Cardiac fibroblast (primary cell): ENCODE measurements at regions not wholly inside any gene's neighbourhood (a gene's known extent, or its start where the extent isn't known, plus 50 kb on each side); places are given as distances from the start of the nearest gene placed in this dataset.
"Not testable (repeated sequence)": the region's sequence is repeated elsewhere in the genome, so short reads cannot be mapped to it uniquely, and the experiment has no call there.

ENCODE experiments used
- DNase-seq, 2 donors: peaks; one replicate each; pipeline versions ENCODE4 v3.0.0 to v3.0.0-alpha.2; 2010; ENCODE audit warnings: low read depth in 2 of 2
- H3K4me3 ChIP-seq, 2 donors: replicated peaks in 1 of 2; 1 replicate in 1 of 2; 2 replicates in 1 of 2; pipeline ENCODE4 v1.5.1; 2011; ENCODE audit warnings: low read depth in 2 of 2, low read length in 2 of 2, mild to moderate bottlenecking in 2 of 2, moderate library complexity in 1 of 2
- CTCF ChIP-seq: IDR thresholded peaks from one replicate; pipeline ENCODE4 v1.5.1; 2011; ENCODE audit warnings: low read depth, mild to moderate bottlenecking, low read length, inconsistent platforms

DNA sequence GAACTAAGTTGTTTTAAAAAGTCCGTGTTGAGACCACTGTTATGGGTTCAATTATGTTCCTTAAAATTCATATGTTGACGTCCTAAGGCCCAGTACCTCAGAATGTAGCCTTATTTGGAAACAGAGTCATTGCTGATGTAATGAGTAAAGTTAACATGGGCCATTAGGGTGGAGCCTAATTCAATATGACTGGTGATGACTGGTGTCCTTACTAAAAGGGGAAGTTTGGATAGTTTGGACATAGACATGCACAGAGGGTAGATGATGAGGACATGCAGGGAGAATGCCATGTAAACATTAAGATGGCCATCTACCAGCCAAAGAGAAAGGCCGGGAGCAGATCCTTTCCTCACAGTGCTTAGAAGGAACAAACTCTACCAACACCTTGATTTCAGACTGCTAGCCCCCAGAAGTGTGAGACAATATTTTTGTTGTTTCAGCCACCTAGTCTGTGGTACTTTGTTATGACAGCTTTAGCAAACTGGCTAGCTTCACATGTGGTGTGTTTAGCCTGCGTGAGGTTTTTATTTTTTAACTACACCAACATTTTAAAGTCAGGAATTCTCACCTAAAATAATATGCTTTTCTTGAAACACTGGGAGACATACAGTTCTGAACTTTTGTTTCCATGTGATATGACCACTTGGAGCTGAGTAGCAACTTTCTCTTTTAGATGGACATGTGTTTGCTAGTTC is 135.3 kb downstream of the YIPF5 start:
- no peak for DNase-seq
- no peak for TF ChIP-seq CTCF
- H3K4me3 ChIP-seq, result no peak overlapping the region

DNA sequence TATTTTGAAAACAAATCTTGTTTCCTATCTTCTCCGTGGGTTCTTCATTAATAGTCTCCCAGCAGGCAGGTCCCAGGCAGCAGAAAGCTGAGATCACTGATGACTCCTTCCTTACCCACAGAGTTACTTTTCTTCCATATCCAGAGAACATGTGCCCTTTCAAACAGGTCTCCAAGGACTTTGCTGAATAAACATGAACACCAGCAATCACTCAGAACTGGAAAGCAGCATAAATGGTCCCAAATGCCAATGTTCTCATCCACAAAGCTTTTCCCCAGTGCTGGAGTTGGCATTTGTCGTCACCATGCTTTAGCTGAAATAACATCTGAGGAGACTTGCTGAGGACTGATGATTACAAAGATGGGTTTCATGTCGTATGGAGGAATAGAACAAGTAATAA is 134.0 kb downstream of the YIPF5 start:
- no peak for TF ChIP-seq CTCF
- H3K4me3 ChIP-seq, result no peak overlapping the region
- DNase-seq, result no peak

- no peak overlapping the region for H3K4me3 ChIP-seq
- no peak for DNase-seq
- no peak for TF ChIP-seq CTCF
Measured at GRCh38 chr5:144040615-144041305, 129.7 kb downstream of the YIPF5 start.

DNA sequence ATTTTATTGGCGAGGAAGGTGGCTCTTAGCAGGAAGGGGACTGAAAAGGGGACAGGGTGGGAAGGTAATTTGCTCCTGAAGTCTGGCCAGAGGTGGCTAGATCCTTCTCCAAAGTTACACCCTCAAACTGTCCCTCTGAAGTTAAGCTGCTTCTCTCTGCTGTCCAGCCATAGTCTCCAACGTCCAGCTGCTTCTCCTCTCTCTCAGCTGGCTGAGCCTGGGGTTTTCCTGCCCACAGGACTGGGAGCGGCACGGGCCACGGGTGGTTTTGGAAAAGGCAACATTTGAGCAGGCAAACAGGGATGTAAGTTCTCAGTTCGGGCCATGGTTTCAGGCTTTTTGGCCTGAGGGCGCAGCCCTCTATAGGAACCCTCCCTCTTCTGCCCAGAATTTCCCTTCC is 128.3 kb downstream of the YIPF5 start:
- no peak for DNase-seq
- no peak for TF ChIP-seq CTCF
- H3K4me3 ChIP-seq, result no peak overlapping the region

GRCh38 chr5:144048259-144048856 is 122.1 kb downstream of the YIPF5 start:
- no peak overlapping the region for H3K4me3 ChIP-seq
- no peak for TF ChIP-seq CTCF
- DNase-seq, result peak in 1 of 2 donors; percentile 37

- not testable (repeated sequence) for DNase-seq
Measured at GRCh38 chr5:144055391-144055790, 115.1 kb downstream of the YIPF5 start.

GRCh38 chr5:144060091-144060490 is 110.4 kb downstream of the YIPF5 start:
- not testable (repeated sequence) for H3K4me3 ChIP-seq, DNase-seq

More at GRCh38 chr5:144055391-144055790, 115.1 kb downstream of the YIPF5 start:
- H3K4me3 ChIP-seq, result not testable (repeated sequence)
